ENCODE measurements at regions not wholly inside any gene's neighbourhood (a gene's known extent, or its start where the extent isn't known, plus 50 kb on each side); places are given as distances from the start of the nearest gene placed in this dataset.

DNA sequence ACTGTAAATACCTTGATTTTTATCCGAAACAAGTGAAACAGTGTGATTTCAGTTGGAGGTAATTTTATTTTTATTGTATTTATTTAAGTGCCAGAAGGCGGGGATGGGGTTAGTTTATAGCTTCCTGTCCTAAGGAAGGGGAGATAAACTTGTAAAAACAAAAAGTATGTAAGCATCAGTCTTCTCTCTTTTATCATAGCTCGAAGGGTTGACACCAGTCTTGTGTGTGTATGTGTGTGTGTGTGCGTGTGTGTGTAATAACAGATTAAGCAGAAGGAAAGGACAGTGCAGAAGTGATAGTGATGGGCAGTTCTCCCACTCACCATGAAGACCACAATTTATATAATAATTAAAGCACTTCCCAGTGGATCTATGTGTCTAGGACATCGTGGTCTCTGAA lies 793.3 kb downstream of the PLCL1 start:
- no peak for TF ChIP-seq CEBPB (IDR thresholded peaks at IDR 0.05)
- no peak for TF ChIP-seq NFIC (IDR thresholded peaks at IDR 0.05)

All from Ishikawa (cell line).